ENCODE measurements at regions not wholly inside any gene's neighbourhood (a gene's known extent, or its start where the extent isn't known, plus 50 kb on each side); places are given as distances from the start of the nearest gene placed in this dataset.
"Not testable (repeated sequence)": the region's sequence is repeated elsewhere in the genome, so short reads cannot be mapped to it uniquely, and the experiment has no call there.

GRCh38 chr4:8972635-8973034 is 101.0 kb upstream of the HMX1 start:
- not testable (repeated sequence) for TF ChIP-seq POLR2A (IDR thresholded peaks at IDR 0.05; ENCODE audit: low read length); GATA1 (IDR thresholded peaks at IDR 0.05; ENCODE audit: low read depth, low read length)
